WTC11 (cell line): ENCODE measurements at regions not wholly inside any gene's neighbourhood (a gene's known extent, or its start where the extent isn't known, plus 50 kb on each side); places are given as distances from the start of the nearest gene placed in this dataset.

Experiments
- ATAC-seq: fragments of 200-7000 bp; cut with Tn5 transposase; 2 replicates; pipeline ENCODE4 v1.10.0; 2021; ENCODE audit warnings: mild to moderate bottlenecking, moderate library complexity
- CTCF ChIA-PET: fragments of 300-600 bp; sonication (Branson Sonifier 250); formaldehyde crosslinking; loops from one replicate; lab custom pipeline; 2021; ENCODE audit warnings: antibody characterized with exemption; lab: Charles Lee
- POLR2A ChIA-PET: fragments of 350-600 bp; sonication (Branson Sonifier 250); formaldehyde crosslinking; loops from one replicate; lab custom pipeline; 2021; ENCODE audit warnings: antibody characterized with exemption; lab: Charles Lee
- DNase-seq: peaks from one replicate; pipeline ENCODE4 v3.0.0; 2021; ENCODE audit warnings: low spot score
- H3K27ac Mint-ChIP-seq: 2 replicates; pipeline ENCODE4 v1.8.0; 2021; ENCODE audit warnings: mixed read lengths
- H3K27me3 Mint-ChIP-seq: 2 replicates; pipeline ENCODE4 v1.8.0; 2021; ENCODE audit warnings: low read depth, mild to moderate bottlenecking, moderate library complexity, mixed read lengths
- H3K36me3 Mint-ChIP-seq: 2 replicates; pipeline ENCODE4 v1.8.0; 2021; ENCODE audit warnings: mixed read lengths
- H3K4me1 Mint-ChIP-seq: 2 replicates; pipeline ENCODE4 v1.8.0; 2022; ENCODE audit warnings: mixed read lengths
- H3K4me3 Mint-ChIP-seq: 2 replicates; pipeline ENCODE4 v1.8.0; 2021; ENCODE audit warnings: mild to moderate bottlenecking, moderate library complexity, mixed read lengths
- H3K9me3 Mint-ChIP-seq: 2 replicates; pipeline ENCODE4 v1.8.0; 2021; ENCODE audit warnings: mixed read lengths
- CREM ChIP-seq: sonication (generic); formaldehyde crosslinking; IDR thresholded peaks from 2 replicates; pipeline ENCODE4 v1.8.1; 2022; ENCODE audit warnings: mild to moderate bottlenecking, missing genetic modification reagents, moderate library complexity
- JAZF1 ChIP-seq: fragments of 250-450 bp; sonication (Bioruptor Pico); IDR thresholded peaks from 2 replicates; pipeline ENCODE4 v1.9.0; 2021; ENCODE audit warnings: moderate library complexity, mild to moderate bottlenecking, inconsistent platforms
- JUN ChIP-seq: sonication (generic); formaldehyde crosslinking; IDR thresholded peaks from 2 replicates; pipeline ENCODE4 v1.8.0; 2023; ENCODE audit warnings: mild to moderate bottlenecking, missing genetic modification reagents
- MXD4 ChIP-seq: fragments of 250-450 bp; sonication (Bioruptor Pico); IDR thresholded peaks from 2 replicates; pipeline ENCODE4 v1.8.0; 2021; ENCODE audit warnings: mild to moderate bottlenecking, moderate library complexity, borderline replicate concordance
- NFE2L1 ChIP-seq: sonication (generic); formaldehyde crosslinking; IDR thresholded peaks from 2 replicates; pipeline ENCODE4 v1.8.1; 2023; ENCODE audit warnings: missing genetic modification reagents
- NR1H2 ChIP-seq: sonication (generic); formaldehyde crosslinking; IDR thresholded peaks from 2 replicates; pipeline ENCODE4 v1.9.0; 2021; ENCODE audit warnings: mild to moderate bottlenecking, moderate library complexity, missing genetic modification reagents
- NR3C1 ChIP-seq: sonication (generic); formaldehyde crosslinking; conservative IDR thresholded peaks from 2 replicates; pipeline ENCODE4 v1.8.1; 2023; ENCODE audit warnings: low read depth, mild to moderate bottlenecking, missing genetic modification reagents
- RORB ChIP-seq: fragments of 250-450 bp; sonication (Bioruptor Pico); IDR thresholded peaks from 2 replicates; pipeline ENCODE4 v1.9.0; 2021; ENCODE audit warnings: mild to moderate bottlenecking
- TEAD4 ChIP-seq: sonication (generic); formaldehyde crosslinking; IDR thresholded peaks from 2 replicates; pipeline ENCODE4 v1.8.0; 2022; ENCODE audit warnings: mild to moderate bottlenecking, missing genetic modification reagents
- ZNF138 ChIP-seq: sonication (generic); formaldehyde crosslinking; conservative IDR thresholded peaks from 2 replicates; pipeline ENCODE4 v1.8.1; 2022; ENCODE audit warnings: mild to moderate bottlenecking, moderate library complexity, missing genetic modification reagents
- TF ChIP-seq, protein P1 (sequence below): sonication (generic); formaldehyde crosslinking; IDR thresholded peaks from 2 replicates; pipeline ENCODE4 v1.8.1; 2022; ENCODE audit warnings: mild to moderate bottlenecking, missing genetic modification reagents, moderate library complexity, borderline replicate concordance
- TF ChIP-seq, protein P2 (sequence below): sonication (generic); formaldehyde crosslinking; IDR thresholded peaks from 2 replicates; pipeline ENCODE4 v1.8.1; 2023; ENCODE audit warnings: mild to moderate bottlenecking, missing genetic modification reagents
- TF ChIP-seq, protein P3 (sequence below): sonication (generic); formaldehyde crosslinking; IDR thresholded peaks from 2 replicates; pipeline ENCODE4 v1.8.1; 2022; ENCODE audit warnings: low read depth, missing genetic modification reagents, borderline replicate concordance
- TF ChIP-seq, protein P4 (sequence below): sonication (generic); formaldehyde crosslinking; conservative IDR thresholded peaks from 2 replicates; pipeline ENCODE4 v1.8.1; 2022; ENCODE audit warnings: mild to moderate bottlenecking, missing genetic modification reagents
- TF ChIP-seq, protein P5 (sequence below): fragments of 250-450 bp; sonication (Bioruptor Pico); IDR thresholded peaks from 2 replicates; pipeline ENCODE4 v1.9.0; 2021; ENCODE audit warnings: mild to moderate bottlenecking
- TF ChIP-seq, protein P6 (sequence below): fragments of 250-450 bp; sonication (Bioruptor Pico); IDR thresholded peaks from 2 replicates; pipeline ENCODE4 v1.8.0; 2021; ENCODE audit warnings: mild to moderate bottlenecking
- TF ChIP-seq, protein P7 (sequence below): sonication (generic); formaldehyde crosslinking; IDR thresholded peaks from 2 replicates; pipeline ENCODE4 v1.8.1; 2022; ENCODE audit warnings: missing genetic modification reagents, borderline replicate concordance

DNA sequence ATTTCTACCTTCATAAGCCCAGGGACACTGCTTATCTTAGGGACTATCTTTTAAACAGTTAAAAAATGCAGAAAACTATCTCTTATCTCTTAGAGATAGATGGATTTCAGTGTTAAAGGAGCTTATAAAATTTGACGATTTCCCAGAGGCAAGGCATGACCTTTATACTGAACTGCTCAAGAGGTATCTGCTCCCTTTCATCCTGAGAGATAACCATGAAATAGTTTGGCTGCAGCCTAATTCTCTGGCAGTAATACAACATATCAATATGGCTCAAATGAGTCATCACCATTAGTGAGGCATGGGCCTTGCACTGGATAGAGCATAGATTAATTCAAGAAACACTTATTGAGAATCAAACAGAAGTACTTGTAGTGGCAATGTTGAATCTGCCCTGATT lies 348.2 kb upstream of the GRIA3 start:
- Mint-ChIP-seq H3K27ac (no peak overlapping the region), H3K36me3 (no peaks in the 10 kb centered on the region; the same call in 1 of the 2 replicates), H3K9me3 (peaks cover 4% of the 10 kb centered on the region; the same call in 1 of the 2 replicates), H3K4me1 (peaks cover 8% of the 10 kb centered on the region), H3K4me3 (no peak overlapping the region), H3K27me3 (no peaks in the 10 kb centered on the region)
- TF ChIP-seq, protein P1, sequence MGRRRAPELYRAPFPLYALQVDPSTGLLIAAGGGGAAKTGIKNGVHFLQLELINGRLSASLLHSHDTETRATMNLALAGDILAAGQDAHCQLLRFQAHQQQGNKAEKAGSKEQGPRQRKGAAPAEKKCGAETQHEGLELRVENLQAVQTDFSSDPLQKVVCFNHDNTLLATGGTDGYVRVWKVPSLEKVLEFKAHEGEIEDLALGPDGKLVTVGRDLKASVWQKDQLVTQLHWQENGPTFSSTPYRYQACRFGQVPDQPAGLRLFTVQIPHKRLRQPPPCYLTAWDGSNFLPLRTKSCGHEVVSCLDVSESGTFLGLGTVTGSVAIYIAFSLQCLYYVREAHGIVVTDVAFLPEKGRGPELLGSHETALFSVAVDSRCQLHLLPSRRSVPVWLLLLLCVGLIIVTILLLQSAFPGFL, result no peak
- DNase-seq (no peak), ATAC-seq (no peak)
- CTCF ChIA-PET, result no interaction called here
- POLR2A ChIA-PET, result no interaction called here

DNA sequence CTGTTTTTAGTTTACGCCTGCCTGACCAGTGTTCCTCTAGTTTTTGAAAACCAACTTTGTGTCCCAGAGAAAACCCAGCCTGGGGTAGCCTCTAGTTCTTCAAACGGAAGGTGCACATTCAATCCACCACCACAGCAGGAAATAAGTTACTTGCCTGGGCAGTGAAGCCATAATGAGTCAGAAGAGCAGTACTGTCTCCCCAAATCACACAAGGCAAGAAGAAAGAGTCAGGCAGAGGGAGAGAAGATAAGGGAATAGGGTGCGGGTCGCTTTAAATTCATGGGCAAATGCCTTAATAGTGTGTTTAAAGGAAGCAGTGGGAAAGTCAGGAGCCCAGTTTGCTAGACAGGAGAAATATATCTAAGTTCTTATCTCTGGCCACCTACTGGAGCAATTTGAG lies 333.8 kb upstream of the GRIA3 start:
- ATAC-seq (no peak), DNase-seq (no peak)
- no peak overlapping the region for H3K27ac Mint-ChIP-seq
- CTCF ChIA-PET, result no interaction called here
- no peak overlapping the region for H3K4me3 Mint-ChIP-seq
- no peaks in the 10 kb centered on the region for H3K36me3 Mint-ChIP-seq
- H3K4me1 Mint-ChIP-seq, result no peaks in the 10 kb centered on the region
- TF ChIP-seq JUN, result no peak
- POLR2A ChIA-PET, result no interaction called here
- peaks cover 5% of the 10 kb centered on the region; the same call in 1 of the 2 replicates for H3K9me3 Mint-ChIP-seq
- no peaks in the 10 kb centered on the region for H3K27me3 Mint-ChIP-seq

DNA sequence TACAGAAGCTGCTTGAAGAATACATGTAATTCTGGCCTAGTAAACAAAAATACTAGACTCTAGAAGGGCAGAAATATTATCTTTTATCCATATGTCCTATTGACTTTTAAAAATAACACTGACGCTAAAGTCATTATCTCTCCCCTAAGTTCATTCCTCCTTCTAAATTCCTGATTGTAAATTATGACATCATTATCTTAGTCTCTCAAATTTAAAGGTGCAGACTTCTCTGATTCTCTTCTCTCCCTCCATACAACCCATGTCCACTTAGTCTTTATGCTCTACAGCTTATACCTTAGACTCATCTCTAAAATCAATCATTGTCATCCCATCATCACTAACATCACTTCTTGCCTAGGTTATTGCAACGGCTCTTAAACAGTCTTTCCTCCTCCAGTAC lies 327.9 kb upstream of the GRIA3 start:
- H3K27ac Mint-ChIP-seq, result no peak overlapping the region
- CTCF ChIA-PET, result no interaction called here
- H3K4me3 Mint-ChIP-seq, result no peak overlapping the region
- no peak for TF ChIP-seq JAZF1
- TF ChIP-seq CREM (CRISPR knock-in tag), result no peak
- TF ChIP-seq NR3C1, result no peak
- TF ChIP-seq MXD4 (CRISPR knock-in tag), result no peak
- TF ChIP-seq ZNF138, result no peak
- TF ChIP-seq TEAD4 (CRISPR knock-in tag), result no peak
- no peak for TF ChIP-seq NFE2L1 (CRISPR knock-in tag)
- TF ChIP-seq NR1H2 (CRISPR knock-in tag), result no peak
- TF ChIP-seq, protein P2, sequence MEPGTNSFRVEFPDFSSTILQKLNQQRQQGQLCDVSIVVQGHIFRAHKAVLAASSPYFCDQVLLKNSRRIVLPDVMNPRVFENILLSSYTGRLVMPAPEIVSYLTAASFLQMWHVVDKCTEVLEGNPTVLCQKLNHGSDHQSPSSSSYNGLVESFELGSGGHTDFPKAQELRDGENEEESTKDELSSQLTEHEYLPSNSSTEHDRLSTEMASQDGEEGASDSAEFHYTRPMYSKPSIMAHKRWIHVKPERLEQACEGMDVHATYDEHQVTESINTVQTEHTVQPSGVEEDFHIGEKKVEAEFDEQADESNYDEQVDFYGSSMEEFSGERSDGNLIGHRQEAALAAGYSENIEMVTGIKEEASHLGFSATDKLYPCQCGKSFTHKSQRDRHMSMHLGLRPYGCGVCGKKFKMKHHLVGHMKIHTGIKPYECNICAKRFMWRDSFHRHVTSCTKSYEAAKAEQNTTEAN (CRISPR knock-in tag), result no peak
- TF ChIP-seq, protein P3, sequence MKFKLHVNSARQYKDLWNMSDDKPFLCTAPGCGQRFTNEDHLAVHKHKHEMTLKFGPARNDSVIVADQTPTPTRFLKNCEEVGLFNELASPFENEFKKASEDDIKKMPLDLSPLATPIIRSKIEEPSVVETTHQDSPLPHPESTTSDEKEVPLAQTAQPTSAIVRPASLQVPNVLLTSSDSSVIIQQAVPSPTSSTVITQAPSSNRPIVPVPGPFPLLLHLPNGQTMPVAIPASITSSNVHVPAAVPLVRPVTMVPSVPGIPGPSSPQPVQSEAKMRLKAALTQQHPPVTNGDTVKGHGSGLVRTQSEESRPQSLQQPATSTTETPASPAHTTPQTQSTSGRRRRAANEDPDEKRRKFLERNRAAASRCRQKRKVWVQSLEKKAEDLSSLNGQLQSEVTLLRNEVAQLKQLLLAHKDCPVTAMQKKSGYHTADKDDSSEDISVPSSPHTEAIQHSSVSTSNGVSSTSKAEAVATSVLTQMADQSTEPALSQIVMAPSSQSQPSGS (CRISPR knock-in tag), result no peak
- TF ChIP-seq, protein P4, sequence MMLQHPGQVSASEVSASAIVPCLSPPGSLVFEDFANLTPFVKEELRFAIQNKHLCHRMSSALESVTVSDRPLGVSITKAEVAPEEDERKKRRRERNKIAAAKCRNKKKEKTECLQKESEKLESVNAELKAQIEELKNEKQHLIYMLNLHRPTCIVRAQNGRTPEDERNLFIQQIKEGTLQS (CRISPR knock-in tag), result no peak
- TF ChIP-seq RORB (CRISPR knock-in tag), result no peak
- TF ChIP-seq, protein P5, sequence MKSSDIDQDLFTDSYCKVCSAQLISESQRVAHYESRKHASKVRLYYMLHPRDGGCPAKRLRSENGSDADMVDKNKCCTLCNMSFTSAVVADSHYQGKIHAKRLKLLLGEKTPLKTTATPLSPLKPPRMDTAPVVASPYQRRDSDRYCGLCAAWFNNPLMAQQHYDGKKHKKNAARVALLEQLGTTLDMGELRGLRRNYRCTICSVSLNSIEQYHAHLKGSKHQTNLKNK (CRISPR knock-in tag), result no peak
- TF ChIP-seq, protein P6, sequence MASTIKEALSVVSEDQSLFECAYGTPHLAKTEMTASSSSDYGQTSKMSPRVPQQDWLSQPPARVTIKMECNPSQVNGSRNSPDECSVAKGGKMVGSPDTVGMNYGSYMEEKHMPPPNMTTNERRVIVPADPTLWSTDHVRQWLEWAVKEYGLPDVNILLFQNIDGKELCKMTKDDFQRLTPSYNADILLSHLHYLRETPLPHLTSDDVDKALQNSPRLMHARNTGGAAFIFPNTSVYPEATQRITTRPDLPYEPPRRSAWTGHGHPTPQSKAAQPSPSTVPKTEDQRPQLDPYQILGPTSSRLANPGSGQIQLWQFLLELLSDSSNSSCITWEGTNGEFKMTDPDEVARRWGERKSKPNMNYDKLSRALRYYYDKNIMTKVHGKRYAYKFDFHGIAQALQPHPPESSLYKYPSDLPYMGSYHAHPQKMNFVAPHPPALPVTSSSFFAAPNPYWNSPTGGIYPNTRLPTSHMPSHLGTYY (CRISPR knock-in tag), result no peak
- TF ChIP-seq, protein P7, sequence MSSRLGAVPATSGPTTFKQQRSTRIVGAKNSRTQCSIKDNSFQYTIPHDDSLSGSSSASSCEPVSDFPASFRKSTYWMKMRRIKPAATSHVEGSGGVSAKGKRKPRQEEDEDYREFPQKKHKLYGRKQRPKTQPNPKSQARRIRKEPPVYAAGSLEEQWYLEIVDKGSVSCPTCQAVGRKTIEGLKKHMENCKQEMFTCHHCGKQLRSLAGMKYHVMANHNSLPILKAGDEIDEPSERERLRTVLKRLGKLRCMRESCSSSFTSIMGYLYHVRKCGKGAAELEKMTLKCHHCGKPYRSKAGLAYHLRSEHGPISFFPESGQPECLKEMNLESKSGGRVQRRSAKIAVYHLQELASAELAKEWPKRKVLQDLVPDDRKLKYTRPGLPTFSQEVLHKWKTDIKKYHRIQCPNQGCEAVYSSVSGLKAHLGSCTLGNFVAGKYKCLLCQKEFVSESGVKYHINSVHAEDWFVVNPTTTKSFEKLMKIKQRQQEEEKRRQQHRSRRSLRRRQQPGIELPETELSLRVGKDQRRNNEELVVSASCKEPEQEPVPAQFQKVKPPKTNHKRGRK (CRISPR knock-in tag), result no peak
- H3K9me3 Mint-ChIP-seq, result peaks cover 5% of the 10 kb centered on the region; the same call in 1 of the 2 replicates
- no peaks in the 10 kb centered on the region for H3K4me1 Mint-ChIP-seq
- POLR2A ChIA-PET, result no interaction called here
- DNase-seq, result no peak
- H3K27me3 Mint-ChIP-seq, result no peaks in the 10 kb centered on the region
- no peaks in the 10 kb centered on the region for H3K36me3 Mint-ChIP-seq
- ATAC-seq, result no peak
